ENCODE measurements at regions not wholly inside any gene's neighbourhood (a gene's known extent, or its start where the extent isn't known, plus 50 kb on each side); places are given as distances from the start of the nearest gene placed in this dataset.

GRCh38 chr22:47561766-47562165 is 799.3 kb downstream of the TBC1D22A start:
- H3K4me3 ChIP-seq (ENCODE audit: low read depth, low read length): no peak overlapping the region
- no peak for DNase-seq (ENCODE audit: low read depth)
- TF ChIP-seq CTCF (IDR thresholded peaks at IDR 0.05; ENCODE audit: low read depth, low read length, missing control alignments): no peak

GRCh38 chr22:47561115-47561675 is 798.7 kb downstream of the TBC1D22A start:
- no peak overlapping the region for H3K4me3 ChIP-seq (ENCODE audit: low read depth, low read length)
- TF ChIP-seq CTCF (IDR thresholded peaks at IDR 0.05; ENCODE audit: low read depth, low read length, missing control alignments): no peak
- no peak for DNase-seq (ENCODE audit: low read depth)

- no peak overlapping the region for H3K4me3 ChIP-seq (ENCODE audit: low read depth, low read length)
- no peak for TF ChIP-seq CTCF (IDR thresholded peaks at IDR 0.05; ENCODE audit: low read depth, low read length, missing control alignments)
- DNase-seq (ENCODE audit: low read depth): no peak
Measured at GRCh38 chr22:47558828-47559700, 796.6 kb downstream of the TBC1D22A start.

GRCh38 chr22:47556473-47556872 is 794.0 kb downstream of the TBC1D22A start:
- no peak overlapping the region for H3K4me3 ChIP-seq (ENCODE audit: low read depth, low read length)
- TF ChIP-seq CTCF (IDR thresholded peaks at IDR 0.05; ENCODE audit: low read depth, low read length, missing control alignments): no peak
- DNase-seq (ENCODE audit: low read depth): no peak

GRCh38 chr22:47553436-47553835 is 791.0 kb downstream of the TBC1D22A start:
- no peak overlapping the region for H3K4me3 ChIP-seq (ENCODE audit: low read depth, low read length)
- no peak for TF ChIP-seq CTCF (IDR thresholded peaks at IDR 0.05; ENCODE audit: low read depth, low read length, missing control alignments)
- no peak for DNase-seq (ENCODE audit: low read depth)

- no peak overlapping the region for H3K4me3 ChIP-seq (ENCODE audit: low read depth, low read length)
- no peak for TF ChIP-seq CTCF (IDR thresholded peaks at IDR 0.05; ENCODE audit: low read depth, low read length, missing control alignments)
- no peak for DNase-seq (ENCODE audit: low read depth)
Measured at GRCh38 chr22:47552541-47553205, 790.2 kb downstream of the TBC1D22A start.
